Gastrocnemius medialis (tissue), 4 donors: ENCODE measurements at regions not wholly inside any gene's neighbourhood (a gene's known extent, or its start where the extent isn't known, plus 50 kb on each side); places are given as distances from the start of the nearest gene placed in this dataset.
"Not testable (repeated sequence)": the region's sequence is repeated elsewhere in the genome, so short reads cannot be mapped to it uniquely, and the experiment has no call there.

ENCODE experiments used
- ATAC-seq, 2 donors: fragments of 150-250 bp; one replicate each; pipeline ENCODE4 v1.9.1; 2016
- DNase-seq, 2 donors: peaks; one replicate each; pipeline ENCODE4 v3.0.0-alpha.2; 2019
- H3K27ac ChIP-seq, 4 donors: fragments of 200-600 bp; sonication (generic); 1 replicate in 1 of 4; 2 replicates in 3 of 4; pipeline ENCODE4 v1.5.1; 2016 to 2018; ENCODE audit warnings: mild to moderate bottlenecking in 2 of 4, moderate library complexity in 1 of 4
- H3K27me3 ChIP-seq, 3 donors: fragments of 200-600 bp; sonication (generic) in 2 of 3; 1 replicate in 1 of 3; 2 replicates in 2 of 3; pipeline versions ENCODE4 v1.5.1 to v1.6.0; 2016 to 2019; ENCODE audit warnings: mild to moderate bottlenecking in 1 of 3, moderate library complexity in 1 of 3
- H3K36me3 ChIP-seq, 2 donors: fragments of 200-600 bp; sonication (generic) in 1 of 2; one replicate each; pipeline ENCODE4 v1.5.1; 2017 to 2018
- H3K4me1 ChIP-seq, 2 donors: fragments of 200-600 bp; sonication (generic) in 1 of 2; one replicate each; pipeline ENCODE4 v1.5.1; 2016 to 2017; ENCODE audit warnings: mild to moderate bottlenecking in 2 of 2
- H3K4me3 ChIP-seq, 4 donors: fragments of 200-600 bp; sonication (generic) in 3 of 4; 1 replicate in 1 of 4; 2 replicates in 3 of 4; pipeline ENCODE4 v1.5.1; 2016 to 2019; ENCODE audit warnings: mild to moderate bottlenecking in 2 of 4
- H3K9me3 ChIP-seq, 3 donors: fragments of 200-600 bp; sonication (generic) in 2 of 3; 1 replicate in 1 of 3; 2 replicates in 2 of 3; pipeline ENCODE4 v1.5.1; 2016 to 2019
- POLR2A ChIP-seq, 2 donors: fragments of 450-650 bp; IDR thresholded peaks; one replicate each; pipeline ENCODE4 v1.6.1; 2017; ENCODE audit warnings: antibody characterized with exemption in 2 of 2, mild to moderate bottlenecking in 2 of 2, moderate library complexity in 2 of 2
- in situ Hi-C, 4 donors: fragments of 200-750 bp; cut with MboI; loops; one replicate each; pipeline versions ENCODE4 v1.15.0 to v1.8.0; 2017; ENCODE audit warnings: low sequenced_read_pairs in 4 of 4
- intact Hi-C: fragments of 100-400 bp; cut with DNase I; formaldehyde crosslinking; loops from one replicate; pipeline ENCODE4 v1.15.1; 2023; ENCODE audit warnings: low total_unique reads
- TF ChIP-seq, protein P1 (sequence below), 5 experiments: fragments of 450-650 bp in 3 of 5; fragments of 200-600 bp in 2 of 5; sonication (generic) in 2 of 5; IDR thresholded peaks in 4 of 5; conservative IDR thresholded peaks in 1 of 5; 1 replicate in 4 of 5; 2 replicates in 1 of 5; pipeline ENCODE4 v1.5.1; 2016 to 2019; ENCODE audit warnings: antibody characterized with exemption in 5 of 5, mild to moderate bottlenecking in 3 of 5, moderate library complexity in 3 of 5

GRCh38 chr5:17333755-17334154, 116.3 kb downstream of the BASP1 start:
- no peak for ATAC-seq
- no peaks in the 10 kb centered on the region for H3K4me1 ChIP-seq

GRCh38 chr5:17336054-17336453, 118.6 kb downstream of the BASP1 start:
- Histone ChIP-seq H3K4me1 (no peaks in the 10 kb centered on the region), H3K36me3 (no peaks in the 10 kb centered on the region), H3K27ac (no peak overlapping the region), H3K4me3 (no peak overlapping the region), H3K9me3 (no peaks in the 10 kb centered on the region), H3K27me3 (no peaks in the 10 kb centered on the region)
- TF ChIP-seq, protein P1, sequence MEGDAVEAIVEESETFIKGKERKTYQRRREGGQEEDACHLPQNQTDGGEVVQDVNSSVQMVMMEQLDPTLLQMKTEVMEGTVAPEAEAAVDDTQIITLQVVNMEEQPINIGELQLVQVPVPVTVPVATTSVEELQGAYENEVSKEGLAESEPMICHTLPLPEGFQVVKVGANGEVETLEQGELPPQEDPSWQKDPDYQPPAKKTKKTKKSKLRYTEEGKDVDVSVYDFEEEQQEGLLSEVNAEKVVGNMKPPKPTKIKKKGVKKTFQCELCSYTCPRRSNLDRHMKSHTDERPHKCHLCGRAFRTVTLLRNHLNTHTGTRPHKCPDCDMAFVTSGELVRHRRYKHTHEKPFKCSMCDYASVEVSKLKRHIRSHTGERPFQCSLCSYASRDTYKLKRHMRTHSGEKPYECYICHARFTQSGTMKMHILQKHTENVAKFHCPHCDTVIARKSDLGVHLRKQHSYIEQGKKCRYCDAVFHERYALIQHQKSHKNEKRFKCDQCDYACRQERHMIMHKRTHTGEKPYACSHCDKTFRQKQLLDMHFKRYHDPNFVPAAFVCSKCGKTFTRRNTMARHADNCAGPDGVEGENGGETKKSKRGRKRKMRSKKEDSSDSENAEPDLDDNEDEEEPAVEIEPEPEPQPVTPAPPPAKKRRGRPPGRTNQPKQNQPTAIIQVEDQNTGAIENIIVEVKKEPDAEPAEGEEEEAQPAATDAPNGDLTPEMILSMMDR (IDR thresholded peaks at IDR 0.05 in 4 of 5, conservative IDR thresholded peaks at IDR 0.05 in 1 of 5), result no peak
- TF ChIP-seq POLR2A (IDR thresholded peaks at IDR 0.05), result no peak
- in situ Hi-C loops, result no loop called here
- intact Hi-C loops, result no loop called here
- DNase-seq (no peak), ATAC-seq (no peak)

More at GRCh38 chr5:17333755-17334154, 116.3 kb downstream of the BASP1 start:
- no peaks in the 10 kb centered on the region for H3K9me3 ChIP-seq
- in situ Hi-C loops (no loop called here), intact Hi-C loops (no loop called here)
- H3K27ac ChIP-seq, result no peak overlapping the region
- TF ChIP-seq, protein P1 (IDR thresholded peaks at IDR 0.05 in 4 of 5, conservative IDR thresholded peaks at IDR 0.05 in 1 of 5), result no peak
- TF ChIP-seq POLR2A (IDR thresholded peaks at IDR 0.05), result no peak
- no peak overlapping the region for H3K4me3 ChIP-seq
- no peaks in the 10 kb centered on the region for H3K27me3 ChIP-seq
- DNase-seq, result no peak
- no peaks in the 10 kb centered on the region for H3K36me3 ChIP-seq

DNA sequence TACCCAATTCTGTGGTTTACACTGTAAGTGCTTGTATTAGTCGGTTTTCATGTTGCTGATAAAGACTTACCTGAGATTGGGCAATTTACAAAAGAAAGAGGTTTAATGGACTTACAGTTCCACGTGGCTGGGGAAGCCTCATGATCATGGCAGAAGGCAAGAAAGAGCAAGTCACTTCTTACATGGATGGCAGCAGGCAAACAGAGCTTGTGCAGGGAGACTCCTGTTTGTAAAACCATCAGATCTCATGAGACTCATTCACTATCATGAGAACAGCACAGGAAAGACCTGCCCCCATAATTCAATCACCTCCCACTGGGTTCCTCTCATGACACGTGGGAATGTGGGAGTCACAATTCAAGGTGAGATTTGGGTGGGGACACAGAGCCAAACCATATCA, 119.3 kb downstream of the BASP1 start:
- in situ Hi-C loops, intact Hi-C loops, H3K4me1 ChIP-seq, H3K36me3 ChIP-seq, DNase-seq, ATAC-seq, H3K4me3 ChIP-seq, H3K27ac ChIP-seq, H3K27me3 ChIP-seq, H3K9me3 ChIP-seq: not testable (repeated sequence)

DNA sequence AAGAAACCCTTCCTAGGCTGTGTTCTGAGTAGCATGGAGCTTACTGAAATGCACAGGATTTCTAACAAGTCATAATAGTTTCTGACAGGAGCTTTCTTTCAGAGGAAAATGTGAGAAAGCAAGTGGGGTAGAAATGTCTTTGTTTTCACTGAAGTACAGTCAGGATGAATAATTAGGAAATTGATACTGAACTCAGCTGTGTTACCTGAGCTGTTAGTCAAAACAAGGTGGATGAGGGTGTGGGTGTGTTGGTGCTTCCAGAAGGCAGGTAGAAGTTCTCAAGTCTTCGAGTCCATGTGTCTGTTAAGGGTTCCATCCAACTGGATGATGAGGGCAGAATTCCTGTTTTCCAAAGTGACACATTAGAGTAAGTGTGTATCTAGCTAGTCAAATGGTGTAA, 122.4 kb downstream of the BASP1 start:
- H3K27ac ChIP-seq, result no peak overlapping the region
- no peaks in the 10 kb centered on the region for H3K4me1 ChIP-seq
- no peak for DNase-seq
- H3K36me3 ChIP-seq, result no peaks in the 10 kb centered on the region
- intact Hi-C loops (no loop called here), in situ Hi-C loops (no loop called here)
- TF ChIP-seq POLR2A (IDR thresholded peaks at IDR 0.05), result no peak
- TF ChIP-seq, protein P1 (IDR thresholded peaks at IDR 0.05 in 4 of 5, conservative IDR thresholded peaks at IDR 0.05 in 1 of 5), result no peak
- H3K4me3 ChIP-seq, result no peak overlapping the region
- H3K9me3 ChIP-seq, result no peaks in the 10 kb centered on the region
- no peak for ATAC-seq
- no peaks in the 10 kb centered on the region for H3K27me3 ChIP-seq

DNA sequence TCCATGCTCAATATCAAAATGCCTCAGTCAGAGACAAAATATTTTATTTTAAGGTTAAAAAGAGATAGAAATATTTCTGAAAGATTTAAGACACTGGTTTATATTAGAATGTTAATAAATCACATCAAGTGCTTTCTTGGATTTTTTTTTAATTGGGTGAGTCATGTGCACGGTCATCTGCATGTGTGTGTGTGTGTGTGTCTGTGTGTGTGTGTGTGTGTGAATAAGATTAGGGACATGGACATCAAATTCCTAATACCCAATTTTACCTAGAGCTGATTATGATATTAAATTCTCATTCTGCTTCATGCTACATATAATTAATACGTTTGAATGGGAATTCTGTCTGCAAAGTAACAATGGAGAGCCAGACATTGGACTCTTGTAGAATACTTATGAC, 122.9 kb downstream of the BASP1 start:
- no peak for DNase-seq
- no peak overlapping the region for H3K27ac ChIP-seq
- intact Hi-C loops, result no loop called here
- no peaks in the 10 kb centered on the region for H3K9me3 ChIP-seq
- in situ Hi-C loops, result no loop called here
- no peaks in the 10 kb centered on the region for H3K4me1 ChIP-seq
- no peak overlapping the region for H3K4me3 ChIP-seq
- no peak for ATAC-seq
- TF ChIP-seq, protein P1 (IDR thresholded peaks at IDR 0.05 in 4 of 5, conservative IDR thresholded peaks at IDR 0.05 in 1 of 5), result no peak
- TF ChIP-seq POLR2A (IDR thresholded peaks at IDR 0.05), result no peak
- no peaks in the 10 kb centered on the region for H3K27me3 ChIP-seq
- no peaks in the 10 kb centered on the region for H3K36me3 ChIP-seq
